A549 (cell line): ENCODE measurements at regions not wholly inside any gene's neighbourhood (a gene's known extent, or its start where the extent isn't known, plus 50 kb on each side); places are given as distances from the start of the nearest gene placed in this dataset.

ENCODE experiments used
- ATAC-seq, 2 experiments: fragments of 200-7000 bp in 1 of 2; fragments of >200 bp in 1 of 2; cut with Nextera tagmentation in 1 of 2; cut with Tn5 transposase in 1 of 2; 3 replicates each; pipeline versions ENCODE4 v1.8.0 to v1.9.1; 2018 to 2020; ENCODE audit warnings: mild to moderate bottlenecking in 1 of 2, moderate library complexity in 1 of 2
- CTCF ChIA-PET: fragments of 300-600 bp; sonication (Branson Sonifier 250); formaldehyde crosslinking; extraction: SDS; loops from one replicate; lab custom pipeline; 2021; ENCODE audit warnings: antibody characterized with exemption, inconsistent platforms; lab: Yijun Ruan, JAX
- POLR2A ChIA-PET: fragments of 350-600 bp; formaldehyde crosslinking; extraction: SDS; loops from one replicate; lab custom pipeline; 2021; ENCODE audit warnings: antibody characterized with exemption, inconsistent platforms; lab: Yijun Ruan, JAX
- DNase-seq, 2 experiments: peaks; one replicate each; pipeline versions ENCODE4 v3.0.0 to v3.0.0-alpha.2; 2011 to 2016; ENCODE audit warnings: low read depth in 1 of 2, low spot score in 1 of 2
- FAIRE-seq: peaks from 2 replicates; lab custom pipeline; 2011; peaks lifted over from hg19 to GRCh38; lab: Jason Lieb, UNC
- H3K27ac ChIP-seq, 2 experiments: fragments of >200 bp; sonication (Bioruptor Twin); formaldehyde crosslinking; 3 replicates each; pipeline ENCODE4 v1.5.1; 2016 to 2017
- H3K4me1 ChIP-seq: fragments of >200 bp; sonication (Bioruptor Twin); formaldehyde crosslinking; 3 replicates; pipeline ENCODE4 v1.6.1; 2016
- H3K4me2 ChIP-seq: fragments of >200 bp; sonication (Bioruptor Twin); formaldehyde crosslinking; 3 replicates; pipeline ENCODE4 v1.6.1; 2016
- H3K4me3 ChIP-seq: fragments of >200 bp; sonication (Bioruptor Twin); formaldehyde crosslinking; 3 replicates; pipeline ENCODE4 v1.5.1; 2016
- H3K9me3 ChIP-seq: fragments of >200 bp; sonication (Bioruptor Twin); formaldehyde crosslinking; 3 replicates; pipeline ENCODE4 v1.6.1; 2016
- BCL3 ChIP-seq: fragments of >200 bp; sonication (Bioruptor Twin); formaldehyde crosslinking; IDR thresholded peaks from 3 replicates; pipeline ENCODE4 v1.6.1; 2016
- CBX2 ChIP-seq: fragments of 200-600 bp; sonication (generic); IDR thresholded peaks from 2 replicates; pipeline ENCODE4 v1.6.1; 2016; ENCODE audit warnings: low read depth, mild to moderate bottlenecking, borderline replicate concordance
- CBX8 ChIP-seq: fragments of 200-600 bp; sonication (generic); IDR thresholded peaks from 2 replicates; pipeline ENCODE4 v1.6.1; 2016
- CEBPB ChIP-seq, 2 experiments: fragments of >200 bp in 1 of 2; sonication (Bioruptor Twin) in 1 of 2; formaldehyde crosslinking in 1 of 2; IDR thresholded peaks; 2 replicates each; pipeline ENCODE4 v1.6.1; 2012 to 2016
- EHMT2 ChIP-seq: fragments of 200-600 bp; sonication (generic); IDR thresholded peaks from 2 replicates; pipeline ENCODE4 v1.6.1; 2016; ENCODE audit warnings: antibody characterized with exemption, low read depth, mild to moderate bottlenecking, moderate library complexity
- HDAC2 ChIP-seq: fragments of 200-600 bp; sonication (generic); IDR thresholded peaks from 2 replicates; pipeline ENCODE4 v1.6.1; 2016
- HOXB13 ChIP-seq: fragments of 250-450 bp; sonication (Bioruptor Pico); IDR thresholded peaks from 2 replicates; pipeline ENCODE4 v1.5.0; 2020; ENCODE audit warnings: low read depth, mild to moderate bottlenecking, moderate library complexity
- JUN ChIP-seq, 2 experiments: fragments of >200 bp; sonication (Bioruptor Twin); formaldehyde crosslinking; IDR thresholded peaks; 2 replicates in 1 of 2; 3 replicates in 1 of 2; pipeline ENCODE4 v1.6.1; 2016 to 2017
- JUNB ChIP-seq: fragments of >200 bp; sonication (Bioruptor Twin); formaldehyde crosslinking; IDR thresholded peaks from 2 replicates; pipeline ENCODE4 v1.6.1; 2016
- NPAS2 ChIP-seq: fragments of 250-450 bp; sonication (Bioruptor Pico); IDR thresholded peaks from 2 replicates; pipeline ENCODE4 v1.8.0; 2022; ENCODE audit warnings: mild to moderate bottlenecking, moderate library complexity, borderline replicate concordance
- PBX3 ChIP-seq: IDR thresholded peaks from 2 replicates; pipeline ENCODE4 v1.6.1; 2012
- RFX5 ChIP-seq: fragments of 450-650 bp; IDR thresholded peaks from 2 replicates; pipeline ENCODE4 v1.7.1; 2014; ENCODE audit warnings: antibody characterized with exemption, mild to moderate bottlenecking, moderate library complexity
- RNF2 ChIP-seq: fragments of 200-600 bp; sonication (generic); IDR thresholded peaks from 2 replicates; pipeline ENCODE4 v1.6.1; 2016; ENCODE audit warnings: low read depth, mild to moderate bottlenecking, antibody characterized with exemption, moderate library complexity, borderline replicate concordance
- TP53 ChIP-seq: fragments of 250-450 bp; sonication (Bioruptor Pico); IDR thresholded peaks from 2 replicates; pipeline ENCODE4 v1.5.0; 2021; ENCODE audit warnings: mild to moderate bottlenecking, moderate library complexity
- USF2 ChIP-seq: fragments of 450-650 bp; IDR thresholded peaks from 2 replicates; pipeline ENCODE4 v1.6.1; 2014; ENCODE audit warnings: antibody characterized with exemption
- ZFP36 ChIP-seq: fragments of 450-650 bp; IDR thresholded peaks from 2 replicates; pipeline ENCODE4 v1.6.1; 2014; ENCODE audit warnings: borderline replicate concordance; ENCODE audit not compliant: partially characterized antibody
- ZNF302 ChIP-seq: fragments of 250-450 bp; sonication (Bioruptor Pico); IDR thresholded peaks from 2 replicates; pipeline ENCODE4 v1.9.0; 2021; ENCODE audit warnings: inconsistent platforms, mild to moderate bottlenecking, moderate library complexity
- WGBS: methylation state at CpG from one replicate; pipeline ENCODE4 v1.1.6; 2017; ENCODE audit errors: missing lambda C conversion rate; 5-methylcytosine and 5-hydroxymethylcytosine counted together
- TF ChIP-seq, protein P1 (sequence below): fragments of 250-450 bp; sonication (Bioruptor Pico); IDR thresholded peaks from 2 replicates; pipeline ENCODE4 v1.5.0; 2021; ENCODE audit warnings: mild to moderate bottlenecking, moderate library complexity, borderline replicate concordance
- TF ChIP-seq, protein P2 (sequence below): fragments of 150-350 bp; IDR thresholded peaks from 2 replicates; pipeline ENCODE4 v1.6.1; 2014; ENCODE audit warnings: low read depth, mild to moderate bottlenecking, low read length

DNA sequence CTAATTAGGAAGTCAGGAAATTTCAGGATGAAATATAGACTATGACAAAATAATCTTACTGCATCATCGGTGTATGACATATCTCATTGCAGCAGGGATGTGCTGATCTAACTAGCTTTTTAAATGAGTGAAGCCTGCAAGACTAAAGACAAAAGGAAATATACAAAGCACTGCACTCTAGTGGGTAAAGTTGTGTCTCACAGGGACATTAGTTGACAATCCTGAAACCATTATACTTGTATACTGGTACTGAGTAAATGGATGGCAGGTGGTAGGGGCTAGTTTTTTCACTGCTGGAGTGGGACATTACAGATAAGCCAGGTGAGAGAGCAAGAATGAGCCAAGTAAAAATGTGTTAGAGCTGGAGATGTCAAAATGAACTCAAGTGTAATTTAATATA is 317.5 kb upstream of the RAB6C start (continued):
- TF ChIP-seq PBX3: no peak

DNA sequence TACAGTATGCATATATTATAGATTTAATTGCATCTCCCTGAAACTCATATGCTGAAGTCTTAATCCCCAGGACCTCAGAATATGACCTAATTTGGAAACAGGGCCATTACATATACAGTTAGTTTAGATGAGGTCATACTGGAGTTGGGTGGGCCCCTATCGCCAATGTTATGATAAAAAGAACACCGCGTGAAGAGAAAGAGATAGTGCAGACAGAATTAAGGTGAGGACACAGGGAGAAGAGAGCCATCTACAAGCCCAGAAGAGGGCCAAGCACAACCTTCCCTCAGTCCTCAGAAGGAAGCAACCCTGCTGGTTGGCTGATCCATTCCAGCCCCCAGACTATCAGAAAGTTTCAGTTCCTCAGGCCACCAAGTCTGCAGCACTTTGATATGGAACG is 311.9 kb upstream of the RAB6C start:
- ATAC-seq (no peak), FAIRE-seq (no peak), DNase-seq (no peak)
- no peaks in the 10 kb centered on the region for H3K4me1 ChIP-seq
- H3K4me2 ChIP-seq: no peak overlapping the region
- ChIA-PET CTCF (no interaction called here), POLR2A (no interaction called here)
- H3K9me3 ChIP-seq: no peaks in the 10 kb centered on the region
- H3K4me3 ChIP-seq: no peak overlapping the region
- no peak for TF ChIP-seq USF2
- no peak for TF ChIP-seq CBX8
- no peak for TF ChIP-seq JUN (IDR thresholded peaks at IDR 0.05)
- TF ChIP-seq RFX5: no peak
- TF ChIP-seq EHMT2: no peak
- TF ChIP-seq HOXB13 (CRISPR knock-in tag): no peak
- TF ChIP-seq HDAC2: no peak
- no peak for TF ChIP-seq CBX2
- TF ChIP-seq ZFP36: no peak
- no peak for TF ChIP-seq CEBPB (IDR thresholded peaks at IDR 0.05)
- TF ChIP-seq ZNF302 (CRISPR knock-in tag): no peak
- TF ChIP-seq JUNB: no peak
- TF ChIP-seq NPAS2: no peak
- no peak for TF ChIP-seq TP53 (CRISPR knock-in tag)
- no peak overlapping the region for H3K27ac ChIP-seq
- WGBS: 42% methylated on average over 4 of the region's 4 CpGs

- WGBS: 29% methylated on average over 5 of the region's 5 CpGs
- no peak overlapping the region for H3K4me3 ChIP-seq
- H3K9me3 ChIP-seq: no peaks in the 10 kb centered on the region
- CTCF ChIA-PET: no interaction called here
- H3K4me1 ChIP-seq: no peaks in the 10 kb centered on the region
- H3K4me2 ChIP-seq: no peak overlapping the region
- ATAC-seq (no peak), DNase-seq (no peak), FAIRE-seq (no peak)
- TF ChIP-seq, protein P1, sequence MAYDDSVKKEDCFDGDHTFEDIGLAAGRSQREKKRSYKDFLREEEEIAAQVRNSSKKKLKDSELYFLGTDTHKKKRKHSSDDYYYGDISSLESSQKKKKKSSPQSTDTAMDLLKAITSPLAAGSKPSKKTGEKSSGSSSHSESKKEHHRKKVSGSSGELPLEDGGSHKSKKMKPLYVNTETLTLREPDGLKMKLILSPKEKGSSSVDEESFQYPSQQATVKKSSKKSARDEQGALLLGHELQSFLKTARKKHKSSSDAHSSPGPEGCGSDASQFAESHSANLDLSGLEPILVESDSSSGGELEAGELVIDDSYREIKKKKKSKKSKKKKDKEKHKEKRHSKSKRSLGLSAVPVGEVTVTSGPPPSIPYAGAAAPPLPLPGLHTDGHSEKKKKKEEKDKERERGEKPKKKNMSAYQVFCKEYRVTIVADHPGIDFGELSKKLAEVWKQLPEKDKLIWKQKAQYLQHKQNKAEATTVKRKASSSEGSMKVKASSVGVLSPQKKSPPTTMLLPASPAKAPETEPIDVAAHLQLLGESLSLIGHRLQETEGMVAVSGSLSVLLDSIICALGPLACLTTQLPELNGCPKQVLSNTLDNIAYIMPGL: no peak
- TF ChIP-seq BCL3: no peak
- TF ChIP-seq RNF2: no peak
- TF ChIP-seq CBX8: no peak
- TF ChIP-seq, protein P2, sequence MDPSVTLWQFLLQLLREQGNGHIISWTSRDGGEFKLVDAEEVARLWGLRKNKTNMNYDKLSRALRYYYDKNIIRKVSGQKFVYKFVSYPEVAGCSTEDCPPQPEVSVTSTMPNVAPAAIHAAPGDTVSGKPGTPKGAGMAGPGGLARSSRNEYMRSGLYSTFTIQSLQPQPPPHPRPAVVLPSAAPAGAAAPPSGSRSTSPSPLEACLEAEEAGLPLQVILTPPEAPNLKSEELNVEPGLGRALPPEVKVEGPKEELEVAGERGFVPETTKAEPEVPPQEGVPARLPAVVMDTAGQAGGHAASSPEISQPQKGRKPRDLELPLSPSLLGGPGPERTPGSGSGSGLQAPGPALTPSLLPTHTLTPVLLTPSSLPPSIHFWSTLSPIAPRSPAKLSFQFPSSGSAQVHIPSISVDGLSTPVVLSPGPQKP: no peak
- POLR2A ChIA-PET: no interaction called here
- H3K27ac ChIP-seq: no peak overlapping the region
These were observed 306.9 kb upstream of the RAB6C start for GRCh38 chr2:129672521-129672920.
